NCI-H524 treated with DMSO at 0.1 percent for 48 hours (cell line): ENCODE measurements at regions not wholly inside any gene's neighbourhood (a gene's known extent, or its start where the extent isn't known, plus 50 kb on each side); places are given as distances from the start of the nearest gene placed in this dataset.

Experiments used
- DNase-seq: peaks from one replicate; lab custom pipeline; 2025; lab: John Stamatoyannopoulos, UW

DNA sequence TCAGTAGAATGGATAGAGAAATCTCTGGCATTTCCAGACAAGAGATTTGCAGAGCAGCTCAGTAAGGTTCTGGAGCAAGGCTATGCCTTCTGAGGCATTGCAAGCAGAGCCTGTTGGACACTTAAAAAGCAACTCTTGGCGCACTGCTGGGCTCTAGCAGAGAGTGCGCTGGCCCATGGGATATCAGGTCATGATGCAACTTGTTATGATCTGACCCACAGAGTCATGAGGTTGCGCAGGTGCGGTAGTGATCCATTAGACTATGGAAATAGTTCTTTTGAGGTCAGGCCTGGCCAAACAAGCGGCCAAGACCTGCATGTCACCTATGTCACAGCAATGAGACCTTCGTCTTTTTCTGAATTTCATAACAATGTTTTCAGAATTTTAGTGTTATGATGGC, 168.6 kb downstream of the TMTC3 start:
- DNase-seq = no peak

DNA sequence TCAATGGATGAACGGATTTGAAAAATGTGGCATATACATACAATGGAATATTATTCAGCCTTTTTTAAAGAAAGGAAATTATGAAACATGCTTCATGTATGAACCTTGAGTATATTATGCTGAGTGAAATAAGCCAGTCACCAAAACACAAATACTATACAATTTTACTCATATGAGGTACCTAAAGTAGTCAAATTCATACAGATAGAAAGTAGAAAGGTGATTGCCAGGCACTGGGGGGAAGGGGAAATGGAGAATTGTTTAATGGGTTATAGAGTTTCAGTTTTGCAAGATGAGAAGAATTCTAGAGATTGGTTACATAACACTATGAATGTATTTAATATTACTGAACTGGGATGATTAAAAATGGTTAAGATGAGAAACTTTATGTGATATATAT, 171.4 kb downstream of the TMTC3 start:
- no peak for DNase-seq

DNA sequence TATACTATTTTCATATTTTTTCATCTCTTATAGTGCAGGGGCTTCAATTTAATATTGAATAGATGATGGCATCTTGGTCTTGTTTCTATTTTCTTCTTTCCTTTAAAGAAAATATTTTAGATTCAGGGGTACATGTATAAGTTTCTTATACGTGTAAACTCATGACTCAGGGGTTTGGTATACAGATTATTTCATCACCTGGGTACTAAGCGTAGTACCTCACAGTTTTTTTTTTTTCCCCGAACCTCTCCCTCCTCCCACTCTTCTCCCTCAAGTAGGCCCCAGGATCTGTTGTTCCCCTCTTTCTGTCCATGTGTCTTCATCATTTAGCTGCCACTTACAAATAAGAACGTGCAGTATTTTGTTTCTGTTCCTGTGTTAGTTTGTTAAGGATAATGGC, 172.6 kb downstream of the TMTC3 start:
- no peak for DNase-seq

DNA sequence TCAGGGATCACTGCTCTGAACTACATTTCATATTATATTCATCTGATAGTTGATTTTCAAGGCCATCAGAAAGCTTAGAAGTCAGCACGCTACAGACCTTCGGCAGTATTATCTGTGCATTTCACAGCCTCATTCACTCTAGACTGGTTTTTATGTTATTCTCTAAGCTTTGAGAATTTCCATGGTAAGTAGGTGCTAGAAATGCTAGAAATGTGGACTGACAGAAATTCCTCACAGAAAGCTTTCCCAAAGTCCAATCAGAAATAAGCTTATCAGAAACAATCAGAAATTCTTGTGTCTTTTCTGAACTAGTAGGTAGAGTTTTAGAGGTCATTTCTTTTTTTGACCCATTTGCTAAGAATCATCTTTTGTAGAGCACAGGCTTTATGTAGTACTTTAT, 176.6 kb downstream of the TMTC3 start:
- no peak for DNase-seq

DNA sequence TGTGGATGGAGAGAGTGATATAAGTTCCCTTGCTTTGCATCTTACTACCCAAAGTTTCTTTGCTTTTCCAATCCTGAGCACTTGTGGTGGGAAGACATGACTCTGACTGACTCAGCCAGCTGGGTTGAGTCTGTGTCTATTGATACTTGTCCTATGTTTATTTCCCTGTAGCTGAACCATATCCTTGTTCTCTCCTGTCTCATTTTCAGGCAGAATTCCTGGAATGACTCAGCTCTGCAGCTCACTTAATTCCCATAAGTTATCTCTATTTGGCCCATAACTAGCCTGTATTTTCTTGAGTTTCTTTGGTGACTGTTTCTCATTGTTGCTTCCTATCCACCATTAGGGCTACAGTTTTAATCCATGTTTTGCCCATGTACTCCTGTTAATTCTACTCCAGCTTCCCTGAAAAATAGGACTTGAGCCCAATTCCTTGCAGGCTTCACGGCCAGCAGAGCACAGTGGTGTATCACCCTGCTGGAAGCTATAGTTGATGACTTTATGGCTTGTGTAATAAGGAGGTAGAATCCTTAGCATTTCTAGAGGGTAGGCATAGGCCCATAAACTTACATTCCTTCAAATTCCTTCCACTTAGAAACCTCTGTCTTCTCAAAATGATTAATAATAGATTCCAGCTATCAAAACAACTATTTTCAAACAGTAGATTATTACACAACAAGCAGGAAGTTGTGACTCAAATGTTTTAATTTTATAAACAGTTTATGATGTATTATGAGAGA, 183.1 kb downstream of the TMTC3 start:
- DNase-seq = no peak

DNA sequence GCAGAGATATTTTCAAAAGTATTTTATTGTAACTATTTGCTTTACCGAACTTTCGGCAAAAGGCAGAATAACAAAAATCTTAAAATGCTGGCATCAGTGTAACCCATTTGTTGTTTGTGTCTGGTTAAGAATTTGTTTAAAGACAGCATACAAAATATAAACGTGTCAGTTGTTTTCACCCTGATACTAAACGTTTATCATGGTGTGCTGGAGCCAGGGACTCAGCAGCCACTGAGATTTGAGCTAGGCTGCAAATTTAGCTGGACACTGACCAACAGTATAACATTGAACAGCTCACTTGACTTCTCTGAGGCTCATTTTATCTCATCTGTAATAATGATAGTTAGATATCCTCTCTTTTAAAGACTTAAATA, 183.7 kb downstream of the TMTC3 start:
- DNase-seq = no peak

DNA sequence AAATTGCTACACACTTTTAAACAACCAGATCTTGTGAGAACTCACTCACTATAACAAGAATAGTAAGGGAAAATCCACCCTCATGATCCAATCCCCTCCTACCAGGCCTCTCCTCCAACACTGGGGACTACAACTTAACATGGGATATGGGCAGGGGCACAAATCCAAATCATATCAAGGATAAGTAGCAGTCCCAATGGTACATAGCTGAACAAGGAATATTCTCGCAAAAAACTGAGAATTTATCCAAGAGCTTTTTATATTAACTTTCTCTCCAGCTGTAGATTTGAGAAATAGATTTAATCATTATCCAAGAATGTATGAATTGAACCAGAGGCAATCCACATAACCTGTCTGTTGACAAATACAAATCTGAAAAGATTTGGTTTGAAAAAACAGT, 185.2 kb downstream of the TMTC3 start:
- no peak for DNase-seq

DNA sequence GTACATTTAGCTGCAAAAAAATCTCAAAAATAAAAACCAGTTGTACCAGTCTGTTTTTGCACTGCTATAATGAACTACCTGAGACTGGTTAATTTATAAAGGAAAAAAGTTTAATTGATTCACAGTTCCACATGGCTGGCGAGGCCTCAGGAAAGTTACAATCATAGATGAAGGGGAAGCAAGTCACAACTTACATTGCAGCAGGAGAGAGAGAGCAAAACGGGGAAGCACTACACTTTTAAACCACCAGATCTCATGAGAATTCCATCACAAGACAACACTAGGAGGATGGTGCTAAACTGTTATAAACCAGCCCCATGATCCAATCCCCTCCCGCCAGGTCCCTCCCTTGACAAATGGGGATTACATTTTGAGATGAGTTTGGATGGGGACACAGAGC, 186.0 kb downstream of the TMTC3 start:
- DNase-seq = no peak

DNA sequence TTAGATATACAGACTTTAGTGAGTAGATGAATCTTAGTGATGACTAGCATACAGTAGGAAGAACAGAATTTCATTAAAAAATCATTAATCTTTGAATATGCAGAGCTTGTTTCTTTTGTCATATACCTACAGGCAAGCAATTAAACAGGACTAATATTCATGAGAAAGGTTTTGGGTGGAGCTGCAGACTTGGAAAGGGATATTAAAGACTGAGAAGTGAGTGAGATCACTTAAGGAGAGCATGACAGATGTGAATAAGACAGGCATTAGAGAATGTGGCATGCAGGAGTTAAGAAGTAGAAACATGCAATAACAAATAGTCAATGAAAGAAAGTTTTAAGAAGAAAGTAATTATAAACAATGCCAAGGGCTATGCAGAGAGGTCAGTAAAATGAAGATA, 187.7 kb downstream of the TMTC3 start:
- no peak for DNase-seq

DNA sequence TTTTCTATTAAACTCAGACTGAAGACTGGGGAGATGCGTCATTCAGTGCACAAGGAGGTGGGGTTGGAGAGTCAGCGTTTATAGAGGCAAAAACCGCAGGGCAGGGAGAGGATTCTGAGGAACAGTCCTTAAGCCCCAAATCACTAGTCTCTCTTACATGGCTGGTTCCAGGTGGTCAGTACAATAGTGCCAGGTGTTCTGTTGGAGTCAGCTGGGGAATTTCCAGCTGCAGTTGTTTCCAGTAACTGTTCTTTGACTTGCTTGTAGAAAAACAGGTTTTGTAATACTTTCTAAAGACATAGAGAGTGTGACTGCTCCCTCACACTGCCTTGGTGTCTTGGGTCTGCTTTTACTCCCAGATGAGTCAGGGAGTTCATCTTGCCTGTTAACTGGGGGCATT, 192.2 kb downstream of the TMTC3 start:
- no peak for DNase-seq

DNA sequence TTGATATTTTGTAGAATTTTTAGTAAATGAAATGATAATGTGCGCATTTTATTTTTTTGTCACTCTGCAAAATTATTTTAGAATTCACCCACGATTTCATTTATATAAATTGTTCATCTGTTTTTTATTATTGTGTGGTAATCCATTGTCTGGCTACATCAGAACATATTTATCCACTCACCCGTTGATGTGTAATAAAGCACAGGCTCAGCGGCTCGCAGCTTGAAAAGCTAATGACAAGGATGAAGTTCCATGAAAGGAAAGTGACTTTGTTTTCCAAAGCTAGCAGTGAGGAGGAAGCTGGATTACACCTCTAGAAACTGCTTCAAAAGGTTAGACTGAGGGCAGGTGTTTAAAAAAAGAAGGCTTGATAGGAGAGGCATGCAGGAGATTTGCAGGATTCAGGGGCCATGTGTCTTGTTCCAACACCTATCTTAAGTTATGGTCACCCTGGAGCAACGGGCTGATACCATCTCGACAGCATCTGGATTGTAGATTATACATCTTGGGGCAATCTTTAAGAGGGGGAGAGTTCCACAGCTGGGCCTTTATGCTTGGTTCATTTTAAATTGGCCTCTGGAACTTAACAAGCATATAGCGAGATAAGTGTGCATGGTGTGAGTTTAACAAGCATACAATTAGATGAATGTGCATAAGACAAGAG, 194.1 kb downstream of the TMTC3 start:
- no peak for DNase-seq

DNA sequence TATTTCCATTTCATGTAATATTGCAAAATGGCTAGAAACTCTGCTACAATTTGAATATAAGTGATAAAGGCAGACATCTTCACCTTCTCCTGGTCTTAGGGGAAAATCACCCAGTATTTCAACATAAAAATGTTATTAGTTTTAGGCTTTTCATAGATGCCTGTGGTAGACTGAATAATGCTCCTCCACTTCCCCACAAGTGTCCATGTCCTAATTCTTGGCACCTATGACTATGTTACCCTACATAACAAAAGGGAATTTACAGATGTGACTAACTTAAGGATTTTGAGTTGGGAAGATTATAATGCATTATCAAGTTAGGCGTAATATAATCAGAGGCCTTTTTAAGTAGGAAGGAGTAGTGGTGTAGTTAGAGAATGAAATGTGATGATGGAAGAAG, 196.4 kb downstream of the TMTC3 start:
- DNase-seq = no peak

DNA sequence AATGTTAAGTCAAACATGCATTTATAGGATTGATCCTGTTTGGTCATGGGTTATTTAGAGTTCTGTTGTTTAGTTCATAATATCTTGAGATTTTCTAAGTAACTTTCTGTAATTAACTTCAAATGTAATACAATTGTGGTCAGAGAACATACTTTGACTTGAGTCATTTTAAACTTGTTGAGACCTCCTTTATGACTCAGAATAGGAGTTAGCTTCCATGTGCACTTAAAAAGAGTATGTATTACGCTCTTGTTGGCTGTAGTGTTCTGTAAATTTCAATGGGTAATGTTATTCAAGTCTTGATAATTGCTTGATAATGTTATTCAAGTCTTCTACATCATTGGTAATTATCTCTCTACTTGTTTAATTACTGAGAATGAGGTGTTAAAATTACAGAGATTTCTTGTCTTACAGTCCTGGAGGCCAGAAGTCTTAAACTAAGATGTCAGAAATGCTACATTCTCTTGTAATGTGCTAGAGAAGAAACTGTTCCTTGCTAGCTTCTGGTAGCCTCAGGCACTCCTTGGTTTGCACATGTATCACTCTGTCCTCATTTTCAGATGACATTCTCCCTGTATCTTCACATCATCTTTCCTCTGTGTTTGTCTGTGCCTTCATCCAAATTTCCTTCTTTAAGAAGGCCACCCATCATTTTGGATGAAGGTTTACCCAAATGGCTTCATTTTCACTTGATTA, 197.3 kb downstream of the TMTC3 start:
- DNase-seq = no peak

DNA sequence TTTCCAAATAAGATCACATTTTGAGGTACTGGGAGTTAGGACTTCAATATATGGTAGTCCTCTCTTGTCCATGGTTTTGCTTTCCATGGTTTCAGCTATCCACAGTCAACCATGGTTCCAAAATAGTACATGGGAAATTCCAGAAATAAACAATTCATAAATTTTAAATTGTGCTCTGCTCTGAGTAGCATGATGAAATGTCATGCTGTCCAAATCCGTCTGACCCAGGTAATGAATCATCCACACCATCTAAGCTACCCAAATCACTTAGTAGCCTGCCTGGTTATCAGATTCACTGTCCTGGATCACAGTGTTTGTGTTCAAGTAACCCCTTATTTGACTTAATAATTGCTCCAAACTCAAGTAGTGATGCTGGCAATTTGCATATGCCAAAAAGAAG, 197.9 kb downstream of the TMTC3 start:
- DNase-seq = no peak

DNA sequence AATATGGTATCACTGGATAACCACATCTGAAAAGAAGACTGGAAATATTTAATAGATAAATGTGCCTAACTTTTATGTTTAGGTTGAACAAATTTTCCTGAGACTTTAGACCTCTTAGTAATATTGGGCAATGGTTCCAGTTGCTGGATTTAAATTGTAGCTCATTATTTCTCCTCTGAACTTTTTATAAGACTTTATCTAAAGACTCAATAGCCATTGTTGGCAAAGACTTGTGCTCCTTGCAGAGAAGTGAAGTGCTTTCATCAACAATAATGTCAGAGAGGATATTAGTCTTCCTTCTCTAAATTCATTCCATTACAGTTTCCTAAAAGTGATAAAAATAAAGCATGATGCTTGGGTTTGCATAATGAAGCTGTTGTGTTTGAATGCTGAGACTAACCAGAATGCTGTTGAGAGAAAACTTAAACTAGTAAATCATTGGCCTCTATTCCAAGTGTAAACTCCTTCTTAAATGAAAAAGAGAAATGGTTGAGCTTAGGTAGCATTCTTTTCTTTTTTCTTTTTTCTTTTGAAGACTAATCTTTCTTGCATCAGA, 200.2 kb downstream of the TMTC3 start:
- no peak for DNase-seq

DNA sequence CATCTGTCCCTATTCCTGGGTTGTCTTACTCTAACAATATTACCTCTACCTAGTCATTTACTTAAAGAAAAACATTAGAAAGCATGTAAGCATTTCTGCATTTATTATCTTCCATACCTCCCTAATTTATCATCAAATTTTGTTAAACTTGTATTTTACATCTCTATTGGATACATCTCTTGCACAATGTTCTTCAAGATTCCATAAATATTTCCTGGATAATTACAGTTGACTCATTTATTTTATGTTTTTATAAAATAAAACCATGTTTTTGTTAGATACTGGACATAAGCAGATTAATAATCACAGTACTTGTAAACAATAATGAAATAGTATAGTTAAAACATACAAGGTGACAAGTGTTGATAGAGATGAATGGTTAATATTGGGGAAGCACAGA, 209.0 kb downstream of the TMTC3 start:
- no peak for DNase-seq

DNA sequence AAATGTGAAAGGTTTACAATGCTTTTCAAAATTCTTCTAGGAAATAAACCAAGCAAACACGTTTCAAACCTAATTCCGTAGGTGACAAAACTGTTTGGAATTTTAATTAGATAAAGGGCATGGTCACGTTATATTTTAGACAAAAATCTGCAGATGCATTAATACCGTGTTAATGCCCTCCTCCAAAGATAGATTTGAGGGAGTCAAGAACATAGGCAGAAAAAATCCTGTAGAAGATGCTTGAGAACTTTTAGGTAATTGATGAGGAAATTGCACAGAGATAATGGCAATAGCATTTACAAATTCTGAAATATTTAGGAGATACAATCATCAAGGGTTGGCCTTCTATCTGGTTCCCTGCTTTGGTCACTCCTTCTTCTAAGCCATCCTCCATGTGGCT, 212.6 kb downstream of the TMTC3 start:
- DNase-seq = no peak

DNA sequence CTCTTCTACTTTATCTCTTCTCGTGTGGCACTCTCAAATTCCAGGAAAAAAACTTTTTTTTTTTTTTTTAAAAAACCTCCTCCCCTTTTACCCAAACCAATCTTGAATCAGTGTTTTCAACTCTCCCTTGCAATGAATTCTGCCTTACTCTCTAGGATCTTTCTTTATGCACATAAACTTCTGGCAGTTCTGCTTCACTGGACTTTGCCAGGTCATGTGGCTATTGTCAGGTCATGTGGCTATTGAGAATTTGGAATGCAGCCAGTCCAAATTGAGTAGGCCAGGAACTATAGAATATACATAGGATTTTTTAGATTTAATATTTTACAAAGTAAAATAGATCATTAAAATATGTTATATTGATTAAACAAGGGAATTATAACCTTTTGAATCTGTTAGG, 218.2 kb downstream of the TMTC3 start:
- no peak for DNase-seq

DNA sequence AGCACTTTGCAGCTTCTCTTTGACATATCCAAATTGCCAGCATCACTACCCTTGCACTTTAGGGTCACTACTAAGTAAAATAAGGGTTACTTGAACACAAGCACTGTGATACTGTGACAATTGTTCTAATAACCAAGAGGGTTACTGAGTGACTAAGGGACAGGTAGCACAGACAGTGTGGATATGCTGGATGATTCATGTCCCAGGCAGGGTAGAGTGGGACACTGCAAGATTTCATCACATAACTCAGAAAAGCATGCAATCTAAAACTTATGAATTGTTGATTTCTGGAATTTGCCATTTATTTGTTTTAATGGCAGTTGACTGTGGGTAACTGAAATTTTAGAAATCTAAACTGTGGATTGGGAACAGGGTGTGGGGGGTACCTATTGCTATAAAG, 218.8 kb downstream of the KITLG start:
- DNase-seq = no peak

DNA sequence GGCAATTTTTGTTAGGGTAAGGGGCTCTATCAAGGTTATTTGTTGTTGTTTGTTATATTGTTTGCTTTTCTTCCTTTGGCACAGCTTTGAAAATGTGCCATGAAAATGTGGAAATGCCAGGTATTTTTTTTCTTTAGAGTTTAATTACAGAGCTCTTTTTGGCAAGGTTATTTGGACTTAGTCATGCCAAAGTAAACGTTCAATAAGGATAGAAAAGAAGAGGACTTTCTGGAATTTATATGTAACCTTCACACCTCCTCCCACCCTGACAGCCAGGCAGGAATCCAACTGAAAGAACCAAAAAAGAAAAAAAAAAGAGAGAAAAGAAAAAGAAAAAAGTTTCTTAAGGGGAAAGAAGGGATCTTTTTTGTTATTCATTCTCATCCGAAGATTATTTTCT, 217.8 kb downstream of the KITLG start:
- no peak for DNase-seq

DNA sequence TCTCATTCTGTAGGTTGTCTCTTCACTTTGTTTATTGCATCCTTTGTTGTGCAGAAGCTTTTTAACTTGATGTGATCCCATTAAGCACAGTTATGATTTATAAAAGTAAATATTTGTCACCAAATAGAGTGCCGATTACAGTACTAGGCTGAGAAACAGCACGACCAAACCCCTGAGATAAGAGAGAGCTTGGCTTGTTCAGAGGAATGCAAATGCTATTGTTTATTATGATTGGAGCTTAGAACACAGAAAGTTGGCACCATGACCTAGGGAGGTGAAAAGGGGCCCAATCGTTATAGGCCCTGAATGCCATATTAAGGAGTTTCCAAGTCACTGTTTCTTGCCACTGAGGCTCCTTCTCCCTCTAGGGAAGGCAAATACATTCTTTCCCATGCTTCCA, 214.9 kb downstream of the KITLG start:
- DNase-seq = no peak

DNA sequence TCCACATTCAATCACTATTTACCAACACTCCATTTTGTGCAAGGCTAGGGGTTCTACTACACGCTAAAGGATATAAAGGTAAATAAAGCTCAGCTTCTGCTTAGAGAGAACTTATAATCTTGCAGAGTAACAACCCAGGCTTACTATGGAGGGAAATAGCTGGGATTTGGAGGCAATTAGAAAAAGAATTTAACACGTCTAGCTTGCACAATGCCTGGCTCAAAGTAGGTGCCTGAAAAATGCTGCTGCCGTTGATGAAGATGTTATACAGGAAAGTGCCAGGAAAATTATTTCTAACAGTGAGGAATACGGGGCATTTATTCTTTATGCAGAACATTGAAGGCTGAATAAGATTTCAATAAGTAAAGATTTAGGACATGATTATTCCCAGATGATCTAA, 214.2 kb downstream of the KITLG start:
- no peak for DNase-seq

DNA sequence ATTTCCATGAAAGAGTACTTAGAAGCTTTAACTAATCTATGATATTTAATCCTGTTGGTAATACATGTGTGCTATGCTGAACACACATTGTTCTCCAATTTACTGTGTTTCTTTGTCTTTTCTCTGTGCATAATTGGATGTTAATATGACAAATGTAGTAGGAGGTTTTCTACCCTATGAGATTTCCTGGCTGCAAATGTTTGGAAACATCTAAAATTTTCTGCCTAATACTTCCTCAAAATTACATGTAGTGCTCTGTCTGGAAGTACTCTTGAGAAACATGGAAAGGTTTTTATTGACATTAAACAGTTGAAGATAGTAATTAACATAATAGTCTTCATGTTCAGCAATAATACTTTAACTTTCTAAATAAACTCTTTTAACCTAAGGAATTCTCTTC, 213.0 kb downstream of the KITLG start:
- no peak for DNase-seq
